Sigmoid colon (tissue), 4 donors: ENCODE measurements at regions not wholly inside any gene's neighbourhood (a gene's known extent, or its start where the extent isn't known, plus 50 kb on each side); places are given as distances from the start of the nearest gene placed in this dataset.

ENCODE experiments used
- POLR2A ChIP-seq, 2 donors: fragments of 450-650 bp; IDR thresholded peaks; one replicate each; pipeline ENCODE4 v1.6.1; 2016; ENCODE audit warnings: antibody characterized with exemption in 2 of 2, mild to moderate bottlenecking in 2 of 2, moderate library complexity in 2 of 2
- POLR2AphosphoS5 ChIP-seq, 4 donors: sonication (generic); formaldehyde crosslinking; IDR thresholded peaks; one replicate each; pipeline ENCODE4 v1.6.1; 2017; ENCODE audit warnings: antibody characterized with exemption in 4 of 4
- TF ChIP-seq, protein P1 (sequence below), 4 experiments: fragments of 450-650 bp in 3 of 4; fragments of 200-600 bp in 1 of 4; IDR thresholded peaks; one replicate each; pipeline ENCODE4 v1.5.1; 2016 to 2019; ENCODE audit warnings: antibody characterized with exemption in 4 of 4, mild to moderate bottlenecking in 3 of 4, moderate library complexity in 2 of 4

DNA sequence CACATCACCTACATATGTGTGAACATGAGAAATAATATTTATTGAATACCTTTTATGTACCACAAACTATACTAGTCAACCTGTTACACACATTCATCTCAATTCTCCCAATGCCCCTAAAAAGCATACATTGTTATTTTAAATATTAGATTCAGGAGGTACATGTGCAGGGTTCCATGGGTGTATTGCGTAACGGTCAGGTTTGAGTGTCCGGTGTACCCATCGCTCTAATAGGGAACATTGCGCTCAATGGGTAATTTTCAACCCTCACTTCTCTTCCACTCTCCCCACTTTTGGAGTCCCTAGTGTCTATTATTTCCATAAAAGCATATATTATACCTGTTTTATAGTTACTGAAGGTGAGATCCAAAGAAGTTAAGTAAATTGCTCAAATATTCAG, 82.0 kb downstream of the IFI44 start:
- TF ChIP-seq, protein P1, sequence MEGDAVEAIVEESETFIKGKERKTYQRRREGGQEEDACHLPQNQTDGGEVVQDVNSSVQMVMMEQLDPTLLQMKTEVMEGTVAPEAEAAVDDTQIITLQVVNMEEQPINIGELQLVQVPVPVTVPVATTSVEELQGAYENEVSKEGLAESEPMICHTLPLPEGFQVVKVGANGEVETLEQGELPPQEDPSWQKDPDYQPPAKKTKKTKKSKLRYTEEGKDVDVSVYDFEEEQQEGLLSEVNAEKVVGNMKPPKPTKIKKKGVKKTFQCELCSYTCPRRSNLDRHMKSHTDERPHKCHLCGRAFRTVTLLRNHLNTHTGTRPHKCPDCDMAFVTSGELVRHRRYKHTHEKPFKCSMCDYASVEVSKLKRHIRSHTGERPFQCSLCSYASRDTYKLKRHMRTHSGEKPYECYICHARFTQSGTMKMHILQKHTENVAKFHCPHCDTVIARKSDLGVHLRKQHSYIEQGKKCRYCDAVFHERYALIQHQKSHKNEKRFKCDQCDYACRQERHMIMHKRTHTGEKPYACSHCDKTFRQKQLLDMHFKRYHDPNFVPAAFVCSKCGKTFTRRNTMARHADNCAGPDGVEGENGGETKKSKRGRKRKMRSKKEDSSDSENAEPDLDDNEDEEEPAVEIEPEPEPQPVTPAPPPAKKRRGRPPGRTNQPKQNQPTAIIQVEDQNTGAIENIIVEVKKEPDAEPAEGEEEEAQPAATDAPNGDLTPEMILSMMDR (IDR thresholded peaks at IDR 0.05): no peak
- TF ChIP-seq POLR2A (IDR thresholded peaks at IDR 0.05) (no peak), POLR2AphosphoS5 (IDR thresholded peaks at IDR 0.05) (no peak)
